SJCRH30 (cell line): ENCODE measurements at regions not wholly inside any gene's neighbourhood (a gene's known extent, or its start where the extent isn't known, plus 50 kb on each side); places are given as distances from the start of the nearest gene placed in this dataset.
"Not testable (repeated sequence)": the region's sequence is repeated elsewhere in the genome, so short reads cannot be mapped to it uniquely, and the experiment has no call there.

Source experiments
- DNase-seq, 2 experiments: peaks; one replicate each; pipeline ENCODE4 v3.0.0-alpha.2; 2015 to 2020
- H3K27ac ChIP-seq: fragments of 250-450 bp; sonication (Bioruptor Pico); 2 replicates; pipeline ENCODE4 v1.5.1; 2020; ENCODE audit warnings: mild to moderate bottlenecking, moderate library complexity
- H3K27me3 ChIP-seq: fragments of 250-450 bp; sonication (Bioruptor Pico); 2 replicates; pipeline ENCODE4 v1.5.1; 2020; ENCODE audit warnings: mild to moderate bottlenecking, moderate library complexity
- H3K36me3 ChIP-seq: fragments of 250-450 bp; sonication (Bioruptor Pico); 2 replicates; pipeline ENCODE4 v1.5.1; 2020; ENCODE audit warnings: mild to moderate bottlenecking, moderate library complexity
- H3K4me1 ChIP-seq: fragments of 250-450 bp; sonication (Bioruptor Pico); 2 replicates; pipeline ENCODE4 v1.5.1; 2020; ENCODE audit warnings: mild to moderate bottlenecking, moderate library complexity
- H3K4me3 ChIP-seq: fragments of 250-450 bp; sonication (Bioruptor Pico); 2 replicates; pipeline ENCODE4 v1.5.1; 2020; ENCODE audit warnings: mild to moderate bottlenecking, moderate library complexity
- H3K9me3 ChIP-seq: fragments of 250-450 bp; sonication (Bioruptor Pico); replicated peaks from 2 replicates; pipeline ENCODE4 v1.5.1; 2020; ENCODE audit warnings: mild to moderate bottlenecking, moderate library complexity

- no peak overlapping the region for H3K4me3 ChIP-seq
- no peak for DNase-seq
- no peak overlapping the region for H3K27ac ChIP-seq
- no peaks in the 10 kb centered on the region for H3K9me3 ChIP-seq
- no peaks in the 10 kb centered on the region for H3K36me3 ChIP-seq
- no peaks in the 10 kb centered on the region for H3K4me1 ChIP-seq
- no peaks in the 10 kb centered on the region for H3K27me3 ChIP-seq
Observed at GRCh38 chr12:74732164-74732784, 194.6 kb downstream of the ATXN7L3B start.

DNA sequence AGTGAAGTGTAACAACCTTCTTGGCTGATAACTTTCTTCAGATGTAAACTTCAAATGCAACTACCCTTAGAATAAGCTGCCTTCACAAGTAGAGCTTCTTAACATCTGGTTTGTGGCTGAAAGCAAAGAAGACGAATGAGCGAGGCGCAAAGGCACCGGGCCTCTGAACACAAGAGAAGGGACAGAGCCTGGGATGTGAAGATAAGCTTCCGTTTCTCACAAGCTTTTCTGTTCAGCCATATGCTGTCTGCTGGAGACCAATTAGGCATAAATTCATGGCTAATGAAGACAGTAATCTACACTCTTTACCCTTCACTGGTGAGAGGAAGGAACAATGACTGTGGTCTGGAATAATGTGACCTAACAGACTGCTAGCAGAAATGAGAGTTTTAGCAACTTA, 195.2 kb downstream of the ATXN7L3B start:
- H3K9me3 ChIP-seq, result no peaks in the 10 kb centered on the region
- DNase-seq, result no peak
- H3K27ac ChIP-seq, result no peak overlapping the region
- H3K4me3 ChIP-seq, result no peak overlapping the region
- H3K4me1 ChIP-seq, result no peaks in the 10 kb centered on the region; the same call in 1 of the 2 replicates
- no peaks in the 10 kb centered on the region for H3K36me3 ChIP-seq
- H3K27me3 ChIP-seq, result no peaks in the 10 kb centered on the region

DNA sequence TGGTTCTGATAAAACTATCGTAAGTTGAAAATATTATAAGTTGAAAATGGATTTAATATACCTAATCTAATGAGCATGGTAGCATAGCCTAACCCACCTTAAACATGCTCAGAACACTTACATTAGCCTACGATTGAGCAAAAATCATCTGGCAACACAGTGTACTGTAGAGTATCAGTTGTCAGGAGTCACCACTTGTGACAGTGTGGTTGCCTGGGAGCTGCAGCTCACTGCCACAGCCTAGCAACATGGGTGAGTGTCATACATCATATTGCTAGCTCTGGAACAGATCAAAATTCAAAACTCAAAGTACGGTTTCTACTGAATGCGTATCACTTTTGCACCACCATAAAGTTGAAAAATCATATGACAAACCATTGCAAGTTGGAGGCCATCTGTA, 203.5 kb downstream of the ATXN7L3B start:
- H3K4me3 ChIP-seq, result no peak overlapping the region

GRCh38 chr12:74747305-74747704, 209.7 kb downstream of the ATXN7L3B start:
- Histone ChIP-seq H3K27me3 (no peaks in the 10 kb centered on the region), H3K4me1 (peaks cover 2% of the 10 kb centered on the region; the same call in 1 of the 2 replicates), H3K4me3 (no peak overlapping the region), H3K9me3 (no peaks in the 10 kb centered on the region; the same call in 1 of the 2 replicates), H3K36me3 (no peaks in the 10 kb centered on the region), H3K27ac (no peak overlapping the region)
- peak; percentile 1 to 39 for DNase-seq

More for the DNA sequence above, 203.5 kb downstream of the ATXN7L3B start:
- H3K27ac ChIP-seq, result no peak overlapping the region
- H3K4me1 ChIP-seq, result no peaks in the 10 kb centered on the region; the same call in 1 of the 2 replicates
- H3K9me3 ChIP-seq, result no peaks in the 10 kb centered on the region
- DNase-seq, result no peak
- H3K27me3 ChIP-seq, result no peaks in the 10 kb centered on the region
- H3K36me3 ChIP-seq, result no peaks in the 10 kb centered on the region

GRCh38 chr12:74751441-74751840, 213.8 kb downstream of the ATXN7L3B start:
- Histone ChIP-seq H3K27ac (no peak overlapping the region), H3K4me3 (no peak overlapping the region), H3K36me3 (no peaks in the 10 kb centered on the region), H3K27me3 (no peaks in the 10 kb centered on the region), H3K9me3 (no peaks in the 10 kb centered on the region; the same call in 1 of the 2 replicates), H3K4me1 (peaks cover 2% of the 10 kb centered on the region; the same call in 1 of the 2 replicates)
- no peak for DNase-seq

DNA sequence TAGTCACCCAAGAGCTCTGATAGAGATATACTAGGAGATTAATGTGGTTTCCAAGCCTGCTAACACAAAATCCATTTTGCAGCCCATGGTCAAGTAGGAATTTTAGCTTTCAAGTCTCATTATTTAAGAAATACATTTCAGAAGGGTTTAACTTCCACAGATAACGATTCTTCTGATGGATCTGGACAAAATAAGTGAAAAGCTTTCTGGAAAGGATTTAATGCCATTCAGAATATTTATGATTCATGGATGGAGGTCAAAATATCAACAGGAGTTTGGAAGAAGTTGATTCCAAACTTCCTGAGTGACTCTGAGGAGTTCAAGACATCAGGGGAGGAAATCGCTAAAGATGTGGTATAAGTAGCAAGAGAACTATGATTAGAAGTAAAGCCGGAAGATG, 214.6 kb downstream of the ATXN7L3B start:
- Histone ChIP-seq H3K27ac (no peak overlapping the region), H3K36me3 (no peaks in the 10 kb centered on the region), H3K4me3 (no peak overlapping the region), H3K9me3 (no peaks in the 10 kb centered on the region; the same call in 1 of the 2 replicates), H3K27me3 (no peaks in the 10 kb centered on the region), H3K4me1 (peaks cover 2% of the 10 kb centered on the region; the same call in 1 of the 2 replicates)
- no peak for DNase-seq

DNA sequence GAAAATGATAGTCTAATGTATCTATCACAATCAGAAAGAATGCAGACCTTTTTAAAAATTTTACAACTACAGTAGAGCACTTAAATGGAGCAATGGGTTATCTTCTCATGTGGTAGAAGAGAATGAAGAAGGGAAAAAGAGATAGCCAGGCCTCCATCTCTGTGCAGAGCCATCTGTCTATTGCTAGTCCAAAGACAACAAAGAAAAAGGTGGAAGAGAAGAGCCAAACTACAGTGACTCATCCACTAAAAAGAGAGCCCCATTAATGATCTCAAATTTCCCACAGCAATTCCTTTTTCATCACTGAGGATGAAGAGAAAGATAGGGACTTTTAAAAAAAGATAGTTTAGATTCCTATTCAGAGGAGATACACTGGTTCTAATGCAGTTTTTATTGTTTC, 232.9 kb downstream of the ATXN7L3B start:
- no peaks in the 10 kb centered on the region for H3K9me3 ChIP-seq
- DNase-seq, result peak in 1 of 2 experiments; percentile 15

GRCh38 chr12:74775276-74775675, 237.6 kb downstream of the ATXN7L3B start:
- Histone ChIP-seq H3K27ac (no peak overlapping the region), H3K4me1 (peaks cover 10% of the 10 kb centered on the region), H3K27me3 (no peaks in the 10 kb centered on the region), H3K4me3 (no peak overlapping the region), H3K9me3 (no peaks in the 10 kb centered on the region), H3K36me3 (no peaks in the 10 kb centered on the region)
- no peak for DNase-seq

More for the DNA sequence above, 232.9 kb downstream of the ATXN7L3B start:
- peaks cover 5% of the 10 kb centered on the region; the same call in 1 of the 2 replicates for H3K4me1 ChIP-seq
- no peak overlapping the region for H3K27ac ChIP-seq
- no peaks in the 10 kb centered on the region for H3K36me3 ChIP-seq
- no peak overlapping the region for H3K4me3 ChIP-seq
- no peaks in the 10 kb centered on the region for H3K27me3 ChIP-seq

DNA sequence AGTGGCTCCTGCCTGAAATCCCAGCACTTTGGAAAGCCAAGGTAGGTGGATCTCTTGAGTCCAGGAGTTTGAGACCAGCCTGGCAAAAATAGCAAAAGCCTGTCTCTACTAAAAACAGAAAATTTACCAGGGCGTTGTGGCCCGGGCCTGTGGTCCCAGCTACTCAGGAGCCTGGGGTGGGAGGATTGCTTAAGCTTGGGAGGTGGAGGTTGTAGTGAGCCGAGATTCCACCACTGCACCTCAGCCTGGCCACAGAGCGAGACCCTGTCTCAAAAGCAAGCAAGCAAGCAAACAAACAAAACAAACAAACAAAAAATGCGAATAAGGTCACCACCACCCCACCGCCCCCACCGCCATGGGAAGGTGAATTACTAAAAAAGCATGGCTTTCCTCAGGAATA, 238.7 kb downstream of the ATXN7L3B start:
- H3K36me3 ChIP-seq, result no peaks in the 10 kb centered on the region
- no peaks in the 10 kb centered on the region for H3K9me3 ChIP-seq
- no peak overlapping the region for H3K4me3 ChIP-seq
- H3K27ac ChIP-seq, result no peak overlapping the region
- no peak for DNase-seq
- H3K4me1 ChIP-seq, result peaks cover 14% of the 10 kb centered on the region
- H3K27me3 ChIP-seq, result no peaks in the 10 kb centered on the region

DNA sequence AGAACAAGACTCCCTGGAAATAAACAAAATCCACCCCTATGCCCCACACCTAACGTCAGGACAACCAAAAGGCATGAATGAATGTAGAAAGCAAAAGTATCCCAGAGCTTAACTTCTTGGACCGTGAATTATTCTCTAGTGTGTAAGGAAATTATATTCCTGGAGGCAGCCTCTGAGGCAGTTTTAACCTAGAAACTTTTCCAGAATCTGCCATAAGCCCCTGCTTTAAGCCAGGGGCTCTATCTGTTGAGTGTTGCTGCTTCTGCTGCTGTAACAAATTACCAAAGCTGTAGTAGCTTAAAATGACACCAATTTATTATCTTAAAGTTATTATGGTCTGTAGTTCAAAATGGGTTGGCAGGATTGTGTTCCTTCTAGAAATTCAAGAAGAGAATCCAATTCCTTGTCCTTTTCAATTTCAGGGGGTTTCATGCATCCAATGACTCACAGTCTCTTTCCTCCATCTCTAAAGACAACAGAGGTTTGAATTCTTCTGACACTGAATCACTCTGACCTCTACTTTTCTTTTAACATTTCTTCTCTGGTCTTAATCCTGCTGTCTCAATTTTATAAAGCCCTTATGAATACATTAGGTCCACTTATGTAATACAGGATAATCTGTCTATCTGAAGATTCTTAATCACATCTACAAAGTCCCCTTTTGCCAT, 242.7 kb downstream of the ATXN7L3B start:
- Histone ChIP-seq H3K4me3 (no peak overlapping the region), H3K36me3 (no peaks in the 10 kb centered on the region), H3K4me1 (peaks cover 29% of the 10 kb centered on the region), H3K27me3 (no peaks in the 10 kb centered on the region), H3K9me3 (no peaks in the 10 kb centered on the region), H3K27ac (peak overlapping the region; percentile 44)
- DNase-seq, result peak in 1 of 2 experiments; percentile 14

DNA sequence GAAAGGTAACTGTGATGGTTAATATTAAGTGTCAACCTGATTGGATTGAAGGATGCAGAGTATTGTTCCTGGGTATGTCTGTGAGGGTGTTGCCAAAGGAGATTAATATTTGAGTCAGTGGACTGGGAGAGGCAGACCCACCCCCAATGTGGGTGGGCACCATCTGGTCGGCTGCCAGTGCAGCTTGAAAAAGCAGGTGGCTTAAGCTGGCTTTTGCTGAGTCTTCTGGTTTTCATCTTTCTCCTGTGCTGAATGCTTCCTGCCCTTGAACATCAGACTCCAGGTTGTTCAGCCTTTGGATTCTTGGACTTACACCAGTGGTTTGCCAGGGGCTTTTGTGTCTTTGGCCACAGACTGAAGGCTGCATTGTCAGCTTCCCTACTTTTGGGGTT, 243.2 kb downstream of the ATXN7L3B start:
- not testable (repeated sequence) for H3K4me3 ChIP-seq, H3K27me3 ChIP-seq, H3K36me3 ChIP-seq, H3K9me3 ChIP-seq
- peak; percentile 41 to 48 for DNase-seq
- H3K27ac ChIP-seq, result peak overlapping the region; percentile 44
- peaks cover 29% of the 10 kb centered on the region for H3K4me1 ChIP-seq

- H3K4me3 ChIP-seq, result no peak overlapping the region
- no peaks in the 10 kb centered on the region for H3K36me3 ChIP-seq
- H3K9me3 ChIP-seq, result no peaks in the 10 kb centered on the region
- peak overlapping the region; percentile 44 for H3K27ac ChIP-seq
- H3K27me3 ChIP-seq, result no peaks in the 10 kb centered on the region
- peak; percentile 25 to 55 for DNase-seq
- peaks cover 29% of the 10 kb centered on the region for H3K4me1 ChIP-seq
Observed at GRCh38 chr12:74781991-74782485, 244.4 kb downstream of the ATXN7L3B start.

DNA sequence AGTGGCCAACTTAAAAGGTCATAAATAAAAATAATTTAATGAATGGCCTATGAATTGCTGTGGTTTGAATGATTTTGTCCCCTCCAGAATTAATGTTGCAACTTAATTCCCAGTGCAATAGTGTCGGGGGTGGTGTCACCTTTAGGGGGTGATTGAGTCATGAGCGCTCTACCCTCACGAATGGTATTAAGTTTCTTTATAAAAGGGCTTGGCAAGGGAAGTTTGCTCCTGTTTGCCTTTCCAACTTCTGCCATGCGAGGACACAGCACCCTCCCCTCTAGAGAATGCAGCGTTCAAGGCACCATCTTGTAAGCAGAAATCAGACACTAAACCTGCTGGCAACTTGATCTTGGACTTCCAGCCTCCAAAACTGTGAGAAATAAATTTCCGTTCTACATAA, 253.3 kb downstream of the ATXN7L3B start:
- Histone ChIP-seq H3K4me1 (no peaks in the 10 kb centered on the region), H3K27ac (no peak overlapping the region), H3K27me3 (no peaks in the 10 kb centered on the region), H3K36me3 (no peaks in the 10 kb centered on the region), H3K4me3 (no peak overlapping the region), H3K9me3 (no peaks in the 10 kb centered on the region)
- no peak for DNase-seq

GRCh38 chr12:74791365-74791764, 253.7 kb downstream of the ATXN7L3B start:
- Histone ChIP-seq H3K36me3 (no peaks in the 10 kb centered on the region), H3K9me3 (no peaks in the 10 kb centered on the region), H3K4me1 (no peaks in the 10 kb centered on the region), H3K27ac (no peak overlapping the region), H3K27me3 (no peaks in the 10 kb centered on the region), H3K4me3 (no peak overlapping the region)
- peak in 1 of 2 experiments; percentile 11 for DNase-seq

- Histone ChIP-seq H3K36me3 (no peaks in the 10 kb centered on the region), H3K27ac (no peak overlapping the region), H3K4me1 (no peaks in the 10 kb centered on the region), H3K27me3 (no peaks in the 10 kb centered on the region), H3K9me3 (no peaks in the 10 kb centered on the region), H3K4me3 (no peak overlapping the region)
- DNase-seq, result no peak
Observed at GRCh38 chr12:74794522-74794921, 256.9 kb downstream of the ATXN7L3B start.
